ENCODE measurements at regions not wholly inside any gene's neighbourhood (a gene's known extent, or its start where the extent isn't known, plus 50 kb on each side); places are given as distances from the start of the nearest gene placed in this dataset.

- Histone ChIP-seq H3K27ac (no peak overlapping the region), H3K9me3 (ENCODE audit: low read depth) (no peaks in the 10 kb centered on the region), H3K4me3 (no peak overlapping the region), H3K36me3 (no peaks in the 10 kb centered on the region), H3K4me1 (ENCODE audit: low read depth) (no peaks in the 10 kb centered on the region), H3K27me3 (no peaks in the 10 kb centered on the region)
- no peak for TF ChIP-seq CTCF (IDR thresholded peaks at IDR 0.05; ENCODE audit: low read depth, low read length)
- DNase-seq (ENCODE audit: low read depth in 1 of 2, low spot score in 1 of 2) = no peak
Observed at GRCh38 chr2:60230037-60230436, 323.4 kb downstream of the BCL11A start.

GRCh38 chr2:60226943-60227342 is 326.5 kb downstream of the BCL11A start:
- H3K4me1 ChIP-seq (ENCODE audit: low read depth) = no peaks in the 10 kb centered on the region
- H3K9me3 ChIP-seq (ENCODE audit: low read depth) = no peaks in the 10 kb centered on the region
- H3K4me3 ChIP-seq = no peak overlapping the region
- H3K27me3 ChIP-seq = no peaks in the 10 kb centered on the region
- no peak for TF ChIP-seq CTCF (IDR thresholded peaks at IDR 0.05; ENCODE audit: low read depth, low read length)
- no peaks in the 10 kb centered on the region for H3K36me3 ChIP-seq
- no peak overlapping the region for H3K27ac ChIP-seq
- DNase-seq (ENCODE audit: low read depth in 1 of 2, low spot score in 1 of 2) = no peak

GRCh38 chr2:60226191-60226590 is 327.3 kb downstream of the BCL11A start:
- no peak for TF ChIP-seq CTCF (IDR thresholded peaks at IDR 0.05; ENCODE audit: low read depth, low read length)
- Histone ChIP-seq H3K36me3 (no peaks in the 10 kb centered on the region), H3K4me1 (ENCODE audit: low read depth) (no peaks in the 10 kb centered on the region), H3K9me3 (ENCODE audit: low read depth) (no peaks in the 10 kb centered on the region), H3K4me3 (no peak overlapping the region), H3K27me3 (no peaks in the 10 kb centered on the region), H3K27ac (no peak overlapping the region)
- no peak for DNase-seq (ENCODE audit: low read depth in 1 of 2, low spot score in 1 of 2)

GRCh38 chr2:60223859-60224258 is 329.6 kb downstream of the BCL11A start:
- Histone ChIP-seq H3K27ac (no peak overlapping the region), H3K27me3 (no peaks in the 10 kb centered on the region), H3K9me3 (ENCODE audit: low read depth) (no peaks in the 10 kb centered on the region), H3K4me1 (ENCODE audit: low read depth) (no peaks in the 10 kb centered on the region), H3K4me3 (no peak overlapping the region), H3K36me3 (no peaks in the 10 kb centered on the region)
- DNase-seq (ENCODE audit: low read depth in 1 of 2, low spot score in 1 of 2) = no peak
- no peak for TF ChIP-seq CTCF (IDR thresholded peaks at IDR 0.05; ENCODE audit: low read depth, low read length)

GRCh38 chr2:60221098-60221497 is 332.4 kb downstream of the BCL11A start:
- Histone ChIP-seq H3K36me3 (no peaks in the 10 kb centered on the region), H3K4me1 (ENCODE audit: low read depth) (no peaks in the 10 kb centered on the region), H3K27ac (no peak overlapping the region), H3K9me3 (ENCODE audit: low read depth) (no peaks in the 10 kb centered on the region), H3K27me3 (no peaks in the 10 kb centered on the region), H3K4me3 (no peak overlapping the region)
- TF ChIP-seq CTCF (IDR thresholded peaks at IDR 0.05; ENCODE audit: low read depth, low read length) = no peak
- DNase-seq (ENCODE audit: low read depth in 1 of 2, low spot score in 1 of 2) = no peak

GRCh38 chr2:60219536-60219935 is 333.9 kb downstream of the BCL11A start:
- no peak for DNase-seq (ENCODE audit: low read depth in 1 of 2, low spot score in 1 of 2)
- Histone ChIP-seq H3K27ac (no peak overlapping the region), H3K9me3 (ENCODE audit: low read depth) (no peaks in the 10 kb centered on the region), H3K36me3 (no peaks in the 10 kb centered on the region), H3K4me1 (ENCODE audit: low read depth) (no peaks in the 10 kb centered on the region), H3K4me3 (no peak overlapping the region), H3K27me3 (no peaks in the 10 kb centered on the region)
- TF ChIP-seq CTCF (IDR thresholded peaks at IDR 0.05; ENCODE audit: low read depth, low read length) = no peak
